ENCODE measurements at regions not wholly inside any gene's neighbourhood (a gene's known extent, or its start where the extent isn't known, plus 50 kb on each side); places are given as distances from the start of the nearest gene placed in this dataset.

DNA sequence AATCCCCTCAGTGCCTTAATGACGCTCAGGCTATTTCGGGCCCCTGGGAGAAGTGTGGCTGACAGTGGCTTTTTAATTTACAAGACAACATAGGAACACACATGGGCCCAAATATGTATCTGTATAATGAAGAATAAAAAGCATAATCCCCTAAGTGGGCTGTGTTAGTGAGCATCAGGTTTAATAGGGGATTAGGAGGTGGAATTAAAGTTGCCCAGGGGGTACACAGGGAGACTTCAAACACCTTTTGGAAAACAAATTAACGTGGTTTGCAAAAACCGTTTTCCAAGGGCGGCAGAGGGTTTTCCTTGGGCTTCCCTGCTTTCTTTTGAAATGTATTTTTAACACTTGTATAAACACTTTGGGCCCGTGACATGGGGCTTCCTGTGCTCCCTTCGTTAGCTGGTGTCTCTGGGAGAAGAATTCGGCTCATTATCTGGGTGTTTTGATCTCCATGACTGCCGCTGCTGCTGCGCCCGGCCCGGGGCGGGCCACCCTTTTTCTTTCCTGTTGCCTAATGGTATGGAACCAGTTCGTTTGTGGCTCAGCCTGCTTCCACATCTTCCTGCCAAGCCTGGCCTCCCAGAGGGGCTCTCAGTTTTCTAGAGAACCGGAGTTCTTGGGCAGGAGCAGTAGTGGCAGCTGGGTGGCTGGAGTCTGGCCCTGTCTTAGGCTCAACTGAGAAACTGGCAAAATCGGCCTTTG, 173.0 kb downstream of the MACROH2A1 start:
- Mint-ChIP-seq H3K4me3 (ENCODE audit: low read depth) (no peak overlapping the region), H3K4me1 (ENCODE audit: low read depth) (no peaks in the 10 kb centered on the region), H3K9me3 (no peaks in the 10 kb centered on the region)

DNA sequence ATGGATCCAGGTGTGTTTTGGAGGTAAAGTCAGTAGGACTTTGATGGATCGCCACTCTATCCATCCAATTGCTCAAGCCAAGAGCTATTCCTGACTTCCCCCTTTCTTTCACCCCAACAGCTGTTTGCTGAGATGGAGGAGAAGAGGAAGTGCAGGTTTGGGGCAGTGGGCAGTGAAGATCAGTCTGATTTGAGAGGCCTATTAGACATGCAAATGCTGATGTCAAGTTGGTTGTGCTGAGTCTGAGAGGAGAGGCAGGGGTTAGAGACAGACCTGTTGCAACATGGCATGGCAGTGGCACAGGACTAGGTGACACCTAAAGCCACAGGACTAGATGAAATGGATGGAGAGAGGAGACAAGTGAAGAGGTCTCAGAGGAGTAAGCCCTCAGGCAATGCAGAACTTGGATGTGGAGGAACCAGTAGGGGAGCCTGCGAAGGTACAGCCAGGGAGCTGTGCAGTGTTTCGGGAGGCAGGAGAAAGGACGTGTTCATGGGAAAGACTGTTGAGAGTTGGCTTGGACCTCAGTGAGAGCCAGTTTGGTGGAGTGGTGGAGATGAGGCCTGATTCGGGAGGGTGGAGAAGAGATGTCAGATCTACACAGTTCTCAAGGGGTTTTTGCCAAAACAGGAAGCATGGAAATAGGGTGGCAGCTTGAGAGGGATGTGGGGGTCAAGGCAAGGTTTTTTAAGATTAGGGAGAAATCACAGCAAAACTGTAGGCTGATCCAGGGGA, 175.0 kb downstream of the MACROH2A1 start:
- no peak for DNase-seq (ENCODE audit: low spot score)

More for the DNA sequence above, 173.0 kb downstream of the MACROH2A1 start:
- DNase-seq (ENCODE audit: low spot score) = no peak
- intact Hi-C loops (cut with micrococcal nuclease) = no loop called here
- Mint-ChIP-seq H3K27ac (no peak overlapping the region), H3K36me3 (ENCODE audit: low read depth) (no peaks in the 10 kb centered on the region), H3K27me3 (ENCODE audit: low read depth) (peaks cover 18% of the 10 kb centered on the region)

DNA sequence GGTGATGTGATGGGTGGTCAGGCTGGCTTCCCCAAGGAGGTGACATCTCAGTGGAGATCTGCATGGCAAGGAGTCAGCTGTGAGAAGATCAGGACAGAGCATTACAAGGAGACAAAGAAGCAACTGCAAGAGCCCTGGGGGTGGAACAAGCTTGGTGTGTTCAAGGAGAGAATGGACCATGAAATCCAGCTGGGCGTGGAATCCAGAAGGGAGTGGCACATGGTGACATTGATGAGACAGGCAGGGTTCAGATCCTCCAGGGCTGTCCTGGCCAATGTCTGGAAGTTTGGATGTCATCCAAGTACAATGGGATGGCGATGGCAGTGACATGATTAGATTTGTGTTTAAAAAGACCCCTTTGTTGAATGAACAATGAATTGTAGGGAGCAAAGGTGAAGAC, 175.6 kb downstream of the MACROH2A1 start:
- Mint-ChIP-seq H3K27ac (no peak overlapping the region), H3K36me3 (ENCODE audit: low read depth) (no peaks in the 10 kb centered on the region), H3K27me3 (ENCODE audit: low read depth) (peaks cover 18% of the 10 kb centered on the region), H3K9me3 (no peaks in the 10 kb centered on the region), H3K4me1 (ENCODE audit: low read depth) (no peaks in the 10 kb centered on the region), H3K4me3 (ENCODE audit: low read depth) (no peak overlapping the region)
- no peak for DNase-seq (ENCODE audit: low spot score)
- intact Hi-C loops (cut with micrococcal nuclease) = no loop called here

More for the DNA sequence above, 175.0 kb downstream of the MACROH2A1 start:
- intact Hi-C loops (cut with micrococcal nuclease) = no loop called here
- no peak overlapping the region for H3K4me3 Mint-ChIP-seq (ENCODE audit: low read depth)
- H3K27ac Mint-ChIP-seq = no peak overlapping the region
- H3K36me3 Mint-ChIP-seq (ENCODE audit: low read depth) = no peaks in the 10 kb centered on the region
- peaks cover 18% of the 10 kb centered on the region for H3K27me3 Mint-ChIP-seq (ENCODE audit: low read depth)
- no peaks in the 10 kb centered on the region for H3K4me1 Mint-ChIP-seq (ENCODE audit: low read depth)
- no peaks in the 10 kb centered on the region for H3K9me3 Mint-ChIP-seq

DNA sequence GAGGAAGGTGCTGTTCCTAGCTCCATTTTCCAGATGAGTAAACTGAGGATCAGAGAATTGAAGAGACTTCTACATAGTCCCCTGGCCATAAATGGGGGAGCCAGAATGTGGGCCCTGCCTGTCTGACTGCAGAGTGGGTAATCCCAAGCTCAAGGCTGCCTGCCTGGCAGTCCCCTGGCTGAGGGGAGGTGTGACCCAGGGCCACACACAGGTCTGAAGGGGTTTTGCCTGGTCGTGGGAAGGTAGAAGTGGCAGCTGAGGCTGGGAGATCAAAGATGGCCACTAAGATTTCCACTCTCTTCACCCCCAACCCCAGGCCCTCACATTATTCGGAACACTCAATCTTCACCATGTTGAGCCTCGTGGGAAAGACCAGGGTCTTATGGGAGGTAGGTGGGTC, 176.3 kb downstream of the MACROH2A1 start:
- intact Hi-C loops (cut with micrococcal nuclease) = no loop called here
- Mint-ChIP-seq H3K27ac (no peak overlapping the region), H3K27me3 (ENCODE audit: low read depth) (peaks cover 16% of the 10 kb centered on the region), H3K9me3 (no peaks in the 10 kb centered on the region), H3K36me3 (ENCODE audit: low read depth) (no peaks in the 10 kb centered on the region), H3K4me1 (ENCODE audit: low read depth) (no peaks in the 10 kb centered on the region), H3K4me3 (ENCODE audit: low read depth) (no peak overlapping the region)
- no peak for DNase-seq (ENCODE audit: low spot score)

DNA sequence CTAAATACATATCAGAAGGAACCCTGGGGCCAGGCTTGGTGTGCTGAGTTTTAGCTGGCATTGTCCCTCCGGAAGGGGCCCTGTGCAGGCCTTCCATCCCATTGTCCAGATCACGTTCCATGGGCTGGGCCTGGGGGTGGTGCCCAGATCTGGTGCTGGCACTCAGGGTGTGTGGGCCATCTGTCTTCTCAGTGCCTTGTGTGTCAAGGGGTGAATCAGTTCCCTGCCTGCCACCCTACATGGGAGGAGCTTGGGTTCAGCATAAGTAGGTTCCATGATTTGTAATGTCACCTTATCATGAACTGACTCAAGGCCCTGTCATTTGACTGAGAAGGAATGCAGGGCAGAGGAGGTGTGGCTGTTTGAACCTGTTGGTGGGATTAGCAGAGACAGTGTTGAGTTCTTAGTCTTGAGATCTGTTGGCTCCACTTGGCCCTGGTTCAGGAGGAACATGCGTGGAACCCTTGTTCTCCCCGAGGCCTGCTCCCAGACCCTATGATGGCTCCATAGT, 176.8 kb downstream of the MACROH2A1 start:
- intact Hi-C loops (cut with micrococcal nuclease) = no loop called here
- Mint-ChIP-seq H3K9me3 (no peaks in the 10 kb centered on the region), H3K27me3 (ENCODE audit: low read depth) (peaks cover 12% of the 10 kb centered on the region), H3K4me3 (ENCODE audit: low read depth) (no peak overlapping the region), H3K27ac (no peak overlapping the region), H3K4me1 (ENCODE audit: low read depth) (no peaks in the 10 kb centered on the region), H3K36me3 (ENCODE audit: low read depth) (no peaks in the 10 kb centered on the region)
- DNase-seq (ENCODE audit: low spot score) = no peak

DNA sequence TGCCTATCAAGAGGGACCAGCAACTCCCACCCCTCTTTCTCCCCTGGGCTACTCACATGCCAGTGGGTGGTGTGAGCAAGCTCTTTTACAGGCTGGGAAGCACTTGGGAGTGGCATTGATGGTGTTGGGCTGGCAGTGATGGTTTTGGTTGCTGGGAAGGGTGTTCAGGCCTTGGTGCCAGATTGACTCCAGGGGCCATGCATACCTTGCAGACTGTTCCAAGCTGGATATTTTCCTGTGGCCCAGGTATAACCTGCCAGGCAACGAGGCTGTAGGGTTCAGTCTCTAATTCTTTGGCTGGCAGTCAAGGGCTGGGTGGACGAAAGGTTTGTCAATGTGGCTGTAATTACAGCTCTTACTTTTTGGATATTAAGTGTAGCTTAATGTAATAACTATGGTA, 177.3 kb downstream of the MACROH2A1 start:
- no peaks in the 10 kb centered on the region for H3K4me1 Mint-ChIP-seq (ENCODE audit: low read depth)
- intact Hi-C loops (cut with micrococcal nuclease) = no loop called here
- no peaks in the 10 kb centered on the region for H3K36me3 Mint-ChIP-seq (ENCODE audit: low read depth)
- peaks cover 12% of the 10 kb centered on the region for H3K27me3 Mint-ChIP-seq (ENCODE audit: low read depth)
- H3K9me3 Mint-ChIP-seq = no peaks in the 10 kb centered on the region
- no peak for DNase-seq (ENCODE audit: low spot score)
- no peak overlapping the region for H3K27ac Mint-ChIP-seq
- no peak overlapping the region for H3K4me3 Mint-ChIP-seq (ENCODE audit: low read depth)

DNA sequence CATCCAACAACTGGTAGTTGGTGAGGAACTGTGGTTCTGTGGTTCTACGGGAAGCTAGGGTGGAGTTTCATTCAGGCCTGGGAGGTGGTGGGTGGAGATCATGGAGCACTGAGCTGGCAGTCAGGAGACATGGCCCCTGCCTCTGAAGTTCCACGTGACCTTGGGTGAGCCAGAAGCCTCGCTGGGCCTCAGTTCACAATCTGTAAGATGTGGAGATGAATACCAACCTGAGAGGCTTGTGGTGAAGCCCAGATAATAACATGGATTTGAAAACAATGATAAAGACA, 177.9 kb downstream of the MACROH2A1 start:
- no peak for DNase-seq (ENCODE audit: low spot score)
- Mint-ChIP-seq H3K4me3 (ENCODE audit: low read depth) (no peak overlapping the region), H3K4me1 (ENCODE audit: low read depth) (no peaks in the 10 kb centered on the region), H3K27ac (no peak overlapping the region), H3K9me3 (no peaks in the 10 kb centered on the region), H3K27me3 (ENCODE audit: low read depth) (peaks cover 12% of the 10 kb centered on the region), H3K36me3 (ENCODE audit: low read depth) (no peaks in the 10 kb centered on the region)
- intact Hi-C loops (cut with micrococcal nuclease) = no loop called here

DNA sequence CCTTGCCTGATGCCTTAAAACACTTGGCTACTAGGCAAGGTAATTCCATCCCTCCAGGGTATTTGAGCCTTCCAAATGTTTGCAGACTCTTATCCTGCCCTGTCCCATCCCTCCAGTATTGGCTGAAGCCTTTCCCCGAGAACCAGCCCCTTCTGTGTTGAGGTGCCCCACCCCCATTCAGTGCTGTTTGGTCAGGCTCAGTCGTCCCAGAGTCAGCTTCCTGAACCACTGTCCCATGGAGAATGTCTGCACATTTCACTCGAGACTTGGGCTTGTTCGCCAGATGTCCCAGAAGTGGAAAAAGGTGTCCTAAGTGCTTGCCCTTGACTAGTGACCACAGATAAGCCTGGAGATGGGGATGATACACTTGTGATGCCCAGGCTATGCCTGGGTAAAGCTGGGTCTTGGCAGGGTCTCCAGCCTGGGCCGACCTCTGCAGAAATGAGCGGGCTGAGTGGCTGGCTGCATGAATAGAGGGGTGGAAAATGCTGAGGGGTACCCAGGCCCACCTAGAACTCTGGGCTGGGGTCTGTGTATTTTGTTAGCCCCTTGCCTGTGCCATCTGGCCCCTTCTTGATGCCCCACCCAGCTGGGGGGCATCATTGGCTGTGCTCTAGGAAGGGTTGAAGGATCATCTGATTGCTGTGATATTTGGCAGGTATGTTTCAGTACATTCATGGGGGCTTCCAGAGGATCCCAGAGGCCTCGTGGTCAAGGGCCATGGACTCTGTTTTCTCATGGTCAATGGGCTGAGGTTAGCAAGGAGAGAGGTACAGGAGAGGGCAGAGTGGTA, 178.4 kb downstream of the MACROH2A1 start:
- no peaks in the 10 kb centered on the region for H3K4me1 Mint-ChIP-seq (ENCODE audit: low read depth)
- H3K36me3 Mint-ChIP-seq (ENCODE audit: low read depth) = no peaks in the 10 kb centered on the region
- no peak for DNase-seq (ENCODE audit: low spot score)
- H3K27me3 Mint-ChIP-seq (ENCODE audit: low read depth) = peaks cover 18% of the 10 kb centered on the region
- H3K9me3 Mint-ChIP-seq = no peaks in the 10 kb centered on the region
- H3K27ac Mint-ChIP-seq = no peak overlapping the region
- no peak overlapping the region for H3K4me3 Mint-ChIP-seq (ENCODE audit: low read depth)
- intact Hi-C loops (cut with micrococcal nuclease) = no loop called here

DNA sequence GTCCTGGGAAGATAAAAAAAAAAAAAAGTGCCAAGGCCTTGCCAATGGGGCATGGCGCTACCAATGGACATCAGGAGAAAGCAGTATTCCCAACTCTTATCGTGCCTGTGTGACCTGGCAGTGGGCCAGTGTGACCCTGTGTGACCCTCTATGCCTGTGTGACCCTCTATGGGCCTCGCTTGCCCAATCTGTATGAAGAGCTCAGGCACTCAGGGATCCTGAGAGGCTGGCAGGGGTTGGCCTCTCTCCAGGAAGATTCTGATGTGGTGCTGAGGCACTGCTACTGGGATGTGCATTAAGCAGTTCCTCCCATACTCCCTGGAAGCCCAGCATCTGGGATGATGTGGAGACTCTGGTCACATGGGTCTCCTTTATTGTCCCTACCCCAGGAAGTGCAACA, 179.2 kb downstream of the MACROH2A1 start:
- H3K36me3 Mint-ChIP-seq (ENCODE audit: low read depth) = no peaks in the 10 kb centered on the region
- H3K4me3 Mint-ChIP-seq (ENCODE audit: low read depth) = no peak overlapping the region
- H3K4me1 Mint-ChIP-seq (ENCODE audit: low read depth) = no peaks in the 10 kb centered on the region
- H3K27me3 Mint-ChIP-seq (ENCODE audit: low read depth) = peaks cover 17% of the 10 kb centered on the region
- intact Hi-C loops (cut with micrococcal nuclease) = no loop called here
- DNase-seq (ENCODE audit: low spot score) = no peak
- H3K27ac Mint-ChIP-seq = no peak overlapping the region
- H3K9me3 Mint-ChIP-seq = no peaks in the 10 kb centered on the region

DNA sequence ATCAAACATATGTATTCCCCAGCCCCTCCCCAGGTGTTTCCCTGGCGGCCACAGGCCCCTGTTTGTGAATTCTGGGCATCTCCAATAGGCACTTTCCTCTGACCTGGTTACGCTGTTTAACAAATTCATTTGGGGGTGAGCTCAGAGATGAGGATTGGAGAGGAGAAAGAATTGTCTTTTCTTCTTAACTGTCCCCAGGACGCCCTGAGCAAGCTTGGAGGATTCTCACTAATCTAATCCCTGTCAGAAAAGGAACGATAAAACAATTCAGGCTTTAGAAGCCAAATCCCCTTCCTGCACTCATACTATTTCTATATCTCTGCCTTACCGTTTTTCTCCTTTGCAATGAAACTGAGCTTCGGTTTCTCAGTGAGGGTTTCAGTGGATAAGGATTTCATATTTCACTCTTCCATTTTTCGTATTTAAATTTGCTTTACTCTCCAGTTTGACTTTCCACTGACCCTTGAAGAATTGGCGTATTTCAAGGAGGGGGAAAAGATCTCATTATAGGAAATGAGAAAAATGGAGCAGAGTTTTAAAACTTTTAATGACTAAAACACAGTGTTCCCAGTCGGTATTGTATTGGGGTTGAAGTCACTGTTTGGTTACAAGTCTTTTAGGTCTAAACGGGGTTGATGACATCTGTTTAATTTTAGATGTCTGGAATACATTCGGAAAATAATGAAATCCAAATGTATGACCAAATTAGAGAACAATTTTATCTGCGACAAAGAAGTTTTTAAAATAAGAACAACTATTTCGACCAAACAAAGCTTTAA, 180.1 kb downstream of the MACROH2A1 start:
- H3K36me3 Mint-ChIP-seq (ENCODE audit: low read depth) = no peaks in the 10 kb centered on the region

DNA sequence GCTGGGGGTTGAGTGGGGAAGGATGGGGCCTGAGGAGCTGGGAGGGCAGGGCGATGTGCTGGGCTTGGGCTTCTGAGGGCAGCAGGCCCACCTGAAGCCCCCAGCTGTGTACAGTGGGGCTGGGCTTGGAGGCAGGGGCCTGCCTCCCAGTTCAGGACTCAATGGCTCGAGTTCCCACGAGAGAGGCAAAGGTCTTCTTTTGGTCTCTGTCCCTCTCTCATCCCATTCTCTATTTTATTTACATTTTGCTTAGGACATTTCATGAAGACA, 180.6 kb downstream of the MACROH2A1 start:
- intact Hi-C loops (cut with micrococcal nuclease) = no loop called here
- Mint-ChIP-seq H3K9me3 (no peaks in the 10 kb centered on the region), H3K4me1 (ENCODE audit: low read depth) (no peaks in the 10 kb centered on the region), H3K36me3 (ENCODE audit: low read depth) (no peaks in the 10 kb centered on the region), H3K27ac (no peak overlapping the region), H3K4me3 (ENCODE audit: low read depth) (no peak overlapping the region), H3K27me3 (ENCODE audit: low read depth) (peaks cover 9% of the 10 kb centered on the region)
- no peak for DNase-seq (ENCODE audit: low spot score)

More for the DNA sequence above, 180.1 kb downstream of the MACROH2A1 start:
- intact Hi-C loops (cut with micrococcal nuclease) = no loop called here
- no peak overlapping the region for H3K4me3 Mint-ChIP-seq (ENCODE audit: low read depth)
- no peaks in the 10 kb centered on the region for H3K9me3 Mint-ChIP-seq
- no peaks in the 10 kb centered on the region for H3K4me1 Mint-ChIP-seq (ENCODE audit: low read depth)
- peaks cover 13% of the 10 kb centered on the region for H3K27me3 Mint-ChIP-seq (ENCODE audit: low read depth)
- DNase-seq (ENCODE audit: low spot score) = no peak
- no peak overlapping the region for H3K27ac Mint-ChIP-seq

DNA sequence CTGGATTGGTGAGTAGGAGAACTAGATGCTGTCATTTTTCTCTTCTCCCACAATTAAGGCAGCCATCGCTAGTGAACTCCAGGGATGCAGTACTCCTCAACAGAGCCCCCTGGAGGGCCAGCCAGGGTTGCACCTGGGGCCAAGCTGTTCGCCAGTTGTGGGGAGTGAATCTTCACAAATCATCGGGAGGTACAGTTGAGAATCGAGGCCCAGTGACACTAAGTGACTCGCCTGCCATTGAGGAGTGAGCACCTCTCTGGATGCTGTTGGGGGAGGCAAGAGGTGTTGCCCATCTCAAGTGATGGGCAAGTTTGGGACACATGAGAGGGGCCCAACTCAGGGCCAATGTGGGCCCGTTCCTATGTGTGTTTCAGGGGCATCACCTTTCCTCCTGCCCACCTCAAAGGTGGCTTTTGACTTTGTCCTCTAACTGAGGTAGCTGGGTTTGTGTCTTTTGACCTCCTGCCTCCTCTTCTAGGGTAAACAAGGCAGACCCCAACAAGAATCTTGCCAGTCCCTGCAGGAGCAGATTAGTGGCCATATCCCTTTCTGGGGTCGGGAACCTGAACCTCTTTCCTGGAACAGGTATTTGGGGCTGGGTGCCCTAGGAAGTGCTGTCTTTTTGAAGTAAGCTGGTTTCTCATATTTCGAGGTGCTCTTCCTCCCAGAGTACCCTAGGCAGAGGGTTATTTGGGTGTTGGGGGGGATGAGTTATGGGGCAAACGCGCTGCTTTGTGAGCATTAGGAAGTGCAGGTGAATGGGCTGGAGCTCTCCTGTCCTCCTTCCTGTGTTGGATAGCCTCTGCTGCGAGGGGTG, 181.2 kb downstream of the MACROH2A1 start:
- no peak for DNase-seq (ENCODE audit: low spot score)
- H3K27me3 Mint-ChIP-seq (ENCODE audit: low read depth) = peaks cover 9% of the 10 kb centered on the region
- no peak overlapping the region for H3K27ac Mint-ChIP-seq
- H3K4me3 Mint-ChIP-seq (ENCODE audit: low read depth) = no peak overlapping the region
- H3K9me3 Mint-ChIP-seq = no peaks in the 10 kb centered on the region
- intact Hi-C loops (cut with micrococcal nuclease) = no loop called here
- no peaks in the 10 kb centered on the region for H3K4me1 Mint-ChIP-seq (ENCODE audit: low read depth)
- H3K36me3 Mint-ChIP-seq (ENCODE audit: low read depth) = no peaks in the 10 kb centered on the region

All from activated T-helper 2 cell treated with anti-CD3 and anti-CD28 coated beads, Interferon-gamma antibody, Interleukin-2, Interleukin-4, amounts not matched to agents 10 μg/mL and 5 μg/mL and 100 μg/mL, durations not matched to agents 14 hours and 24 hours and 36 hours (primary cell).